ENCODE measurements at regions not wholly inside any gene's neighbourhood (a gene's known extent, or its start where the extent isn't known, plus 50 kb on each side); places are given as distances from the start of the nearest gene placed in this dataset.
"Not testable (repeated sequence)": the region's sequence is repeated elsewhere in the genome, so short reads cannot be mapped to it uniquely, and the experiment has no call there.

GRCh38 chr3:38966811-38967692 lies 84.7 kb downstream of the SCN11A start:
- intact Hi-C loops (cut with micrococcal nuclease): no loop called here

DNA sequence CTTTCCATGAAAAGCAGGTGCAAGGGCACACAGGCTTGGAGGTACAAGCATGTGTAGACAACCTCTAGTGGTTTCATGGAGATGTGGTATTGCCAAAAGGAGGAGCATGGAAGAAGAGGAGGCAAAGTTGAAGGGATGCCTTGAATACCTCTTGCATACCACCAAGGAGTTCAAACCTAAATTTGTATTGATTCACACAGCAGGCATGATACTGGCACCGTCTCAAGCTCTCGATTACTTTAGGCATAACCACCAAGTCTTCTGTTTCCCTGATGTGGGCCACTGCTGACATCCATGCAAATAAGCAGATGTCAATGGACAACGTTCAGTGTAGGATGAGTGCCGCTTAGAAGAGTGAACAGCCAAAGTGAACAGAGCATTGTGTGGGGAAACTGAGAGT lies 87.1 kb downstream of the SCN11A start:
- intact Hi-C loops (cut with micrococcal nuclease): no loop called here

DNA sequence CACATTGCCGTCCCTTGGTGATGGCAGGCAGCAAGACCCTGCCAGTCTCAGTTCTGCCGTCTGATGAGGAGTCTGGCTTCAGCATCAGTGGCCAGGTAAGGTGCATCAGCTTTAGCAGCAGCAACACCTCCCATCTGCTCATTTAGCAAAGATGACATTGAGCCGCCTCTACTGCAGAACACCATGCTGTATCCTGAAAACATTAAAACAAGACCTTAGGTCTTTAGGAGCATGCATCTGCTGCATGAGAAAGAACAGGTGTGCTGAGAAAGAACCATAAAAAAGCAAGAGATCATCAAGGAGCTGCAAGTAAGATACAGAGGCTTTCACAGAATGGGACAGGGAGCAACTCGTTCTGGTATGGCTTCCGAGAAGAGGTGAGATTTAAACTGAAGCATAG lies 87.5 kb downstream of the SCN11A start:
- intact Hi-C loops (cut with micrococcal nuclease): no loop called here

- intact Hi-C loops (cut with micrococcal nuclease): no loop called here
Measured at GRCh38 chr3:38960953-38961622, 90.7 kb downstream of the SCN11A start.

DNA sequence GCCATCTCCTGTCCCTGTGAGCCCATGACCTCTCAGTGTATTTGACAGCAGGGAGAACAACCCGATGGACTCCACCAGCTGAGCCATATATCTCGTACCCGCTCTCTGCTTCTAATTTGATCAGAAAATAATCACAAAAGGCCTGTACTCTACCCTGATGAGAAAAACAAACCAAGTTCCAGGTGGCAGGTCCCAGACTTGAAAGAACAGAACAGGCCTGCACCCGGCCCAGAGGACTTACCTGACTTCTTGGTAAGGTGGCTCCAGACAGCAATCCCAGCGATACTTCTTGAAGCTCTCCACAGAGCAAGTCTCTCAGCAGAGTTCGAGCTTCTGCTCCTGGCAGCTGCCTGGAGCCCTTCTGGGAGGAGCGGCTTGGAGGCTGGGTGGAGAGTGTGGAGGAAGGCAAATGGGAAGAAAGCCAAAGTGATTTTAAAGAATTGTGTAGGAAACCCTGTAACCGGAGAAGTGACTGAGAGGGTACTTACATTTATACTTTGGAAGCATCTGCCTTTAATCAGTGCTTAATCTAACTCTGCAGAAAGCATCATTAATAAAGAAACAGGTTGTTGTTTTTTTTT lies 91.6 kb downstream of the SCN11A start:
- intact Hi-C loops (cut with micrococcal nuclease): no loop called here

GRCh38 chr3:38958026-38958720 lies 93.6 kb downstream of the SCN11A start:
- intact Hi-C loops (cut with micrococcal nuclease): no loop called here

DNA sequence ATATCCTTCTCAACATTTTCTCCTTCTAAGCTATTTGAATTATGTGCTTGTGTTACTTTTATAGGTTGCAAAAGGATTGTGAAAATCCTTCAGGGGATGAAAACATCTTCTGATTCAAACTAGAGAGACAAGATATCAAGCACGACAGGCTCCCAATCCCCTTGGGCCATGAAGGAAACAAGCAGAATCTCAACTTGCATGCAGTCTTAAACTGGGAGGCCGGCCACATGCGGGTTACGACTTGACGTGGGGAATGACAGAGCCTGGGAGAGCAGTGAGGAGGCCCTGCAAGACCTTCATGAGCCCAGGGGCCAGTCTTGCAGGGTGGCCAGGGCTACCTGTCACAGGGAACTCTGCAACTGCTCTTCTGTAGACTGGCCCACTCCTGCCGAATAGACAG lies 94.4 kb downstream of the SCN11A start:
- intact Hi-C loops (cut with micrococcal nuclease): no loop called here

- intact Hi-C loops (cut with micrococcal nuclease): no loop called here
Measured at GRCh38 chr3:38952721-38953120, 99.0 kb downstream of the SCN11A start.

GRCh38 chr3:38951167-38951566 lies 100.6 kb downstream of the SCN11A start:
- intact Hi-C loops (cut with micrococcal nuclease): not testable (repeated sequence)

DNA sequence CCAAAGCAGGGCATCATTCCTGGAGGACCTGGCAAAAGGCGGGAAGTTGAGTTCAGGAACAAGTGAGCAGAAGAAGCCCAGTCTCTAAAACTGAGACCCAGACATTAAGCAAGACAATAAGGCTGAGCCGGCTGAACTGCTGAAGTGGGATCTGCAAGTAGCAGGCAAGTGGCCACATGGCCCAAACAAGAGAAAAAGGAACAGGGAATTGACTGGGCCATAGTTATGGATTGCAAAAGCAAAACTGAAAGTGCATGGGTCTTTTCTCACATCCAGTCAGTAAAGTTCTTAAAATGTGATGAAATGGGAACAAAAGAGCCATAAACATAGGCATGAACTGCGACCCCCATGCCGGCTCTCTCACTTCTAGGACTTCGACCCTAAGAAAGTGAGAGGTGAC lies 101.2 kb downstream of the SCN11A start:
- intact Hi-C loops (cut with micrococcal nuclease): no loop called here

DNA sequence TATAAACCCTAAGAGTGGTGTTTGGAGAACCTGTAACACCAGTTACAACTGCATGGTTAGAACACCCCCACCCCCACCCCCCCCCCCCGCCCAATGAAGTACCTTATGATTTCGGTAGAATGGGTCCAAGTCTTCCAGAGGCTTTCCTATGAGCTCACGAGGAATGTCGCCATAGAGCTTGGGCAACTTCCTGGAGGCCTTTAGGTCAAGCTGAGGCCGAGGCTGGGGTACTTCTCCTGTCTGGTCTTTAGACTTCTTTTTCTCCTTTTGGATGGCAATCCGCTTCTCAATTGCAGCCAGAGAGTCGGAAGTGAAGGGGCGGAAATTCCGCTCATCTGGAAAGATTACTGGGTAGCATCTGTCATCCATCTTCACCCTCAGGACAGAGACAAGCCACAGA lies 101.8 kb downstream of the SCN11A start:
- intact Hi-C loops (cut with micrococcal nuclease): no loop called here

DNA sequence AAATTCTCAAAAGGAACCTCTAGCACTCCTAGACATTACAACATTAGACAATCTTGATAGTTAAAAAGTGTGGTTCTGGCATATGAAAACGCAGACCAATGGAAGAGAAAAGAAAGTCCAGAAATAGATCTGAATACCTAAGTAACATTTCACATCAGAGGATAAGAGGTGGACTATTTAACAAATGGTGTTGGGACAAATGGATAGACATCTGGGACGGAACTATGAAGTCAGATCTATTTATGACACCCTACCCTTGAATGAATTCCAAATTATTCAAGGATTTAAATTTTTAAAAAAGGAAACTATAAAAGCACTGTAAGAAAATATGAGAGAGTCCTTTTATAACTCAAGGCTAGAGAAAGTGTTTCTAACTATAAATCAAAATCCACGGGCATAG lies 111.3 kb downstream of the SCN11A start:
- intact Hi-C loops (cut with micrococcal nuclease): no loop called here

DNA sequence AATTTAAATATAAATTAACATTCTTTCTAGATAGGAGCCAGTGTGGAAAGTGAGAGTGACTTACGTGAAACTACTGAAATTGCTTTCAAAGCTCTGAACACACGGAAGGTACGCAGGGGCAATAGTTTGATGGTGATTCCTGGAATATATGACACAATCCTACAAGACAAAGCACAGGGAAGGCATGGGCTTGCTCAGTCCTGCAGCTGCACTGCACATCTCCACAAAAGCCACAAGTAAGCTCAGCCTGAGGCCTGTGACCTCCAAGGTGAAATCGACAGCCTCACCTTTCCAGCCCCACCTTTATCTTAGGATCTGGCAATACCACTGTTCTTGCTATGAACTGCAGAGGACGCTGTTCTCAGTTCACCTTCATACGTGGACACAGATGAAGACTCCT lies 109.3 kb upstream of the SCN10A start:
- intact Hi-C loops (cut with micrococcal nuclease): no loop called here

DNA sequence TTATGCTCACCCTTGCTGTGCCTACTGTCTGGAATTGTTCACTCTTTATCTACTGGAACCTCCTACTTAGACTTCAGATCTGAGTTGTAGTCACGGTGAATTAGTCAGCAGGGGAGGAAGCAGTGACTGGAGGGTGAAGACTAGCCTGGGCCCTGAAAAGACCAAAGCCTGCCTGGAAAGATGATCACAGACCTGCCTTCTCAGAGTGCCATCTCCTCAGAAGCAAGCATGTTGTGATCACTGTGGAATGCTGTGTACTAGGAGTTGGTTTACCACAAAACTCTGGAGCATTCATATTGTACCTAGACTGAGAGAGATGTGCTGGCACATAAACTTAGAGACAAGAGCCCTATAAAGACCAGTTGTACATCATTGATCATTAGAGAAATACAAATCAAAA lies 100.7 kb upstream of the SCN10A start:
- intact Hi-C loops (cut with micrococcal nuclease): no loop called here

- intact Hi-C loops (cut with micrococcal nuclease): no loop called here
Measured at GRCh38 chr3:38907426-38907825, 91.4 kb upstream of the SCN10A start.

GRCh38 chr3:38890426-38890825 lies 74.4 kb upstream of the SCN10A start:
- intact Hi-C loops (cut with micrococcal nuclease): no loop called here

DNA sequence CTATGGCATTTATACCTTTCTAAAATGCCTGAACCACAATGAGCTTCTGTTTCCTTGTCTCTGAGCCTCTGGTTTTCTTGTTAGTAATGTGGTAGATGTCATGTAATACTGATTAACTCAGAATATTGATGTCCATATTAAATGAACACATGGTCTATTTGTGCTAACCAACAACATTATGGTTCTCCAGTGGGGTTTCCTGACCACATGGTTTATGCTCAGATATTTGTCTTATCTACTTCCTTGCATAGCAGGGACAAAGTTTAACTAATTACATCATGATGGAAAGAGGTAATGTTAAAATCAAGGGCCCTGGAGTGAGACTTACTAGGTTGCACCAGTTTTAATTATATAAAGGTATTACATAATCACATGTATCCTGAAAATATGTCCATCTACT lies 62.6 kb upstream of the SCN10A start:
- intact Hi-C loops (cut with micrococcal nuclease): no loop called here
